ENCODE measurements at regions not wholly inside any gene's neighbourhood (a gene's known extent, or its start where the extent isn't known, plus 50 kb on each side); places are given as distances from the start of the nearest gene placed in this dataset.
A peak's percentile ranks its signal among the peaks of the same experiment; 100 is the strongest.

DNA sequence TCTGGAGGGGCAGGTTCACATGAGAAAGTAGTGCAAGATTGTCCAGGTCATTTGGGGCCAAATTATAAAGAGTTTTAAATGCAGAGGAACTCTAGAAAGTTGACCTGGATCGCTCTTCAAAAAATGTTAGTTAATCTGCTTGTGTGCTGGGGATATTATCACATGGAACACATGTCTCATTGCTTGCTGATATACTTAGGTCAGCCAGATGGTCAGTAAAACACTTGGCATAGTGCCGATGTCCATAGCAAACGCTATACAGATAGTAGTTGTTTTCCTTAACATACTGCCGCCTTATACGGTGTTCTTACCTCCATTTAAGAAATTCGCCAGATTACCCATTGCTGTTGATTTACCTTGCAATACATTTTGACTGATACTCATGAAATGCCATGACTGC, 103.4 kb upstream of the CWC22 start:
- TF ChIP-seq, protein P1, sequence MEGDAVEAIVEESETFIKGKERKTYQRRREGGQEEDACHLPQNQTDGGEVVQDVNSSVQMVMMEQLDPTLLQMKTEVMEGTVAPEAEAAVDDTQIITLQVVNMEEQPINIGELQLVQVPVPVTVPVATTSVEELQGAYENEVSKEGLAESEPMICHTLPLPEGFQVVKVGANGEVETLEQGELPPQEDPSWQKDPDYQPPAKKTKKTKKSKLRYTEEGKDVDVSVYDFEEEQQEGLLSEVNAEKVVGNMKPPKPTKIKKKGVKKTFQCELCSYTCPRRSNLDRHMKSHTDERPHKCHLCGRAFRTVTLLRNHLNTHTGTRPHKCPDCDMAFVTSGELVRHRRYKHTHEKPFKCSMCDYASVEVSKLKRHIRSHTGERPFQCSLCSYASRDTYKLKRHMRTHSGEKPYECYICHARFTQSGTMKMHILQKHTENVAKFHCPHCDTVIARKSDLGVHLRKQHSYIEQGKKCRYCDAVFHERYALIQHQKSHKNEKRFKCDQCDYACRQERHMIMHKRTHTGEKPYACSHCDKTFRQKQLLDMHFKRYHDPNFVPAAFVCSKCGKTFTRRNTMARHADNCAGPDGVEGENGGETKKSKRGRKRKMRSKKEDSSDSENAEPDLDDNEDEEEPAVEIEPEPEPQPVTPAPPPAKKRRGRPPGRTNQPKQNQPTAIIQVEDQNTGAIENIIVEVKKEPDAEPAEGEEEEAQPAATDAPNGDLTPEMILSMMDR (conservative IDR thresholded peaks at IDR 0.05; ENCODE audit: low read depth, low read length), result no peak
- H3K4me3 ChIP-seq (ENCODE audit: low read depth, low read length), result no peak overlapping the region
- no peak for DNase-seq (ENCODE audit: low read depth)

DNA sequence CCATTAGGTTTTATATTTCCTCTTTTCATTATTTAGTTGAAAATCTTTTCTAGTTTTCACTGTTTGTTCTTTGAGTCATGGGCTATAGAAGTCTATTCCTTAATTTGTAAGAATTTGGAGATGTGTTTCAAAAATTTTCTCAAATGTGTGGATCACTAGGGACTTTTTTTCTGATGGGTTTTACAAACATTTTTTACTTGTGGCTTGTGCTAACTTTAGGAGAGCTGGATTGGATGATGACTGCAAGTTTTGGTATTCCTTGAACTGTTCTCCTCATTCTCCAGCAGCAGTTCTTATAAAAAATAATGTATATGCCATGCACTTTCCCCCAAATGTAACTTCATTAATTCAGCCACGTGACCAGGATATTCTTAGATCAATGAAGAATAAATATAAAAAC, 94.7 kb upstream of the CWC22 start:
- TF ChIP-seq, protein P1 (conservative IDR thresholded peaks at IDR 0.05; ENCODE audit: low read depth, low read length), result no peak
- DNase-seq (ENCODE audit: low read depth), result no peak
- H3K4me3 ChIP-seq (ENCODE audit: low read depth, low read length), result no peak overlapping the region

DNA sequence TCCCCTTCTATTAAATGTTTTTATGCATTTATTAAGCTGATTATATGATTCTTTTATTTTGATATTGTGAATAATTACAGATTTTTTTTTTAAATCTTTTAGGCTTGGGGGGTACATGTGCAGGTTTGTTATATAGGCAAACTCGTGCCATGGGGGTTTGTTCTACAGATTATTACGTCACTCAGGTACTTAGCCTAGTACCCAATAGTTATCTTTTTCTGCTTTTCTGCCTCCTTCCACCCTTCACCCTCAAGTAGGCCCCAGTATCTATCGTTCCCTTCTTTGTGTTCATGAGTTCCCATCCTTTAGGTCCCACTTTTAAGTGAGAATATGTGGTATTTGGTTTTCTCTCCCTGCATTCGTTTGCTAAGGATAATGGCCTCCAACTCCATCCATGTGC, 92.2 kb upstream of the CWC22 start:
- no peak for DNase-seq (ENCODE audit: low read depth)

DNA sequence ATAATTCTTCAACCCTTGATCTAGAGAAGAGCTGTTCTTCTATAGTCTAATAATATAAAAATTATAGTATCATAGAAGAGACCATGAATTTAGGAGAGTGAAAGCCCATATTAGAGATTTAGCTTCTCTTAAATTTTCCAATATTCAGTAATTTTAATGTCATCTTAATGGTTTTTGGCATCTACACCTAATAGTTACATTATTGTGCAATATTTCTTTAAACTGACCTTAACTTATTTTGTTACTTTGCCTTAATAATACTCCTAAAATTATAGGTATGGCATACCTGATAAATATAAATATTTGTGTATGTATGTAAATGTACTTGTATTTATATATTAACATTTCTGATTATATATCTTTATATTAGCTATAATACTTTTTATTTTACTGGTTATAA, 78.0 kb upstream of the CWC22 start:
- DNase-seq (ENCODE audit: low read depth), result no peak
- H3K4me3 ChIP-seq (ENCODE audit: low read depth, low read length), result no peak overlapping the region
- TF ChIP-seq, protein P1 (conservative IDR thresholded peaks at IDR 0.05; ENCODE audit: low read depth, low read length), result no peak

More for the DNA sequence above, 92.2 kb upstream of the CWC22 start:
- no peak overlapping the region for H3K4me3 ChIP-seq (ENCODE audit: low read depth, low read length)
- TF ChIP-seq, protein P1 (conservative IDR thresholded peaks at IDR 0.05; ENCODE audit: low read depth, low read length), result no peak

DNA sequence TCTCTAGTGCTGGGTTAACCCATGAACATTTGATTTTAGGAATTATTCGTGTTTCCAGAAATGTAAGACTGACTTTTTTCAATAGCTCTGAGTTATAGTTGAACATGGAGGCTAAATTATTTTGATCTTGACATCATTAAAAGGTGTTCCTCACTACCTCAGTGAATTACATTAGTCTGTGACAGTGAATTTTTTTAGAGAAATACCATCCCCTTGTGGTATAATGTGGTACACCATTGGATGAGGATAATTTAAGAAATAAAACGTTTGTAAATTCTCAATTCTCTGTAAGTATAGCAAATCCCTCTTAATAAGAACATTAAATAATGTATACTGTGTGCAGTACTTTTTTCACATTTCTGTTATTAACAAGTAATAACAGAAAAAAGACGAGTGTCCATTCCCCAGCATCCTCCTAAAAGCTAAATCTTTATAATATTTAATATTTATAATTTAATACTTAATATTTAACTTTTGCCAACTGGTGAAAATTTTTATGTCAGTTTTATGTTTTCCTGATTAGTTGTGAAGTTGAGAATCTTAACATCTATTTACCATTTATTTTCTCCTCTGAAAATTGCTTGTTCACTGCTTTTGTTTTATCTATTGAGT, 70.3 kb upstream of the CWC22 start:
- peak; percentile 2 for DNase-seq (ENCODE audit: low read depth)
- TF ChIP-seq, protein P1 (conservative IDR thresholded peaks at IDR 0.05; ENCODE audit: low read depth, low read length), result peak; percentile 75
- no peak overlapping the region for H3K4me3 ChIP-seq (ENCODE audit: low read depth, low read length)

DNA sequence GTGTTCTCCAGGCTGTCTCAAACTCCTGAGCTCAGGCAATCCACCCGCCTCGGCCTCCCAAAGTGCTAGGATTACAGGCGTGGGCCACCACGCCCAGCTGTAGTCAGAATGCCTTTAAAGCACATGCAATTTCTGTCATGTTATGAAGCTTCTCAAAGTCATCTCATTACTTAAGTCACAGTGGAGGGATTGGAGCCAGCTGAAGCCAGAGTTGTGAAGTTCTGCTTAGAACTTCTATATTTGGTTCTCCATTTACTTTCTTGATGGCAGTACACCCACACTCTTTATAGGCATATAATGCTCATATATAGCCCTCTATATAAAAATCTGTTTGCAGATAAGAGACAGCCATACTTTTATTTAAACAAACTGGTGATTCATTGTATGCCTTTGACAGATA, 68.8 kb upstream of the CWC22 start:
- H3K4me3 ChIP-seq (ENCODE audit: low read depth, low read length), result no peak overlapping the region
- no peak for DNase-seq (ENCODE audit: low read depth)
- TF ChIP-seq, protein P1 (conservative IDR thresholded peaks at IDR 0.05; ENCODE audit: low read depth, low read length), result no peak

DNA sequence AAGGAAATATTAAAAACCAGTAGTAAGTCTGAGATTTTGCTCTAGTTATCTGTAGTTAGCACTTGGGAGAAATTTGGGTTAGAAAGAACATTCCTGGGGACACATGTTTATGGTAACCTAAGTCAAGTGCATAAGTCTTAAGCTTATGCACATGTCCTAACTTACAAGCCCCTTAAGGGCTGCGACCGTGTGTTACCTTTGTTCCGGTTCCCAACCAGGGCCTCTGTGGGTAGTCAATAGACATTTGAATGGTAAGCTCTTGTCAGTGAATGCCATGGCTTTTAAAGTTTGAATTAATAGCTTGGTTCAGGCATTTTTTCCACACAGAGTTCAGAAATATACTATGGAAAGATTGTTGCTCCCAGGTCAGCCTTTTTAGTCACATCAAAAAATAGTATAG, 64.7 kb upstream of the CWC22 start:
- H3K4me3 ChIP-seq (ENCODE audit: low read depth, low read length), result no peak overlapping the region
- TF ChIP-seq, protein P1 (conservative IDR thresholded peaks at IDR 0.05; ENCODE audit: low read depth, low read length), result no peak
- DNase-seq (ENCODE audit: low read depth), result no peak
